Left lobe of liver (tissue), 2 donors: ENCODE measurements at regions not wholly inside any gene's neighbourhood (a gene's known extent, or its start where the extent isn't known, plus 50 kb on each side); places are given as distances from the start of the nearest gene placed in this dataset.

Experiments used
- ATAC-seq: fragments of 200-7000 bp; cut with Tn5 transposase; one replicate; pipeline ENCODE4 v1.9.1; 2020; ENCODE audit warnings: mild to moderate bottlenecking, moderate library complexity
- DNase-seq: peaks from one replicate; pipeline ENCODE4 v3.0.0-alpha.2; 2020; ENCODE audit warnings: low spot score
- donor health status: DM: no; HTN: no; CAD: no; lungs with moderate emphysema.
- donor health status: DM: no; HTN: yes; CAD: no.

DNA sequence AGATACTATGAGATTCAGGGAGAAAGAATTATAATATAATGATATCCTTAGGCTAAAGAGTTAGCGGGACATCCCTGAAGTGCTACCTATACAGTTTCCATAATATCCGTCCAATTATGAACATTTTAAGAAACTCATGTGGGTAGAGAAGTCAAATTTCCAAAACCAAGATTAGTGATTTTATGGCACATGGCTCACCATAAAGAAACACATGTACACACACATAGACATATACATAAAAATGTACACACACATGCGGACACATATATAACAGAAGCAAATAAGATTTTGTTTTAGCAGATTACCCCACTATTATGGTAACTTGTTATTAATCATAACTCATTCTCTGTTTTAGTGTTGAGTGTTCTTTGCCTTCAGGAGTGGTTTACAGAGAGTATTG lies 566.7 kb upstream of the NEGR1 start:
- ATAC-seq (no peak), DNase-seq (no peak)

DNA sequence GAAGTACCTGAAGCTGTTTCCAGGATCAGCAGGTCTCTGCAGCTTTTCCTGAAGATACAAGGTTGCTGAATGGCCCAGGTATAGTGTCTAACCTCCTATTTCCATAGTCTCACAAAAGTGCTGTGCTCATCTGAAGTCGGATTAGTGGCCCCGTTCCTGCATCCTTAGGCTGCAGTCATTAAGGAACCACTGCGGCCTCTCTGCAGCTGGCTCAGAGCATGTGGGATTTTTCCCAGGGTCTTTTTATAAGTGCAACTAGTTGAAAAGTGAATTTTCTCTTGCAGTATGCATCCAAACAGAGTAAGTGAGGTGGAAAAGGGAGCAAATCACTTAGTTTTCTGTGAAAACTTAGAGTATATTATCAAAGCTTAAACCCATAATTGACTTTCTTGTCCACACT lies 565.3 kb upstream of the NEGR1 start:
- no peak for DNase-seq
- no peak for ATAC-seq

DNA sequence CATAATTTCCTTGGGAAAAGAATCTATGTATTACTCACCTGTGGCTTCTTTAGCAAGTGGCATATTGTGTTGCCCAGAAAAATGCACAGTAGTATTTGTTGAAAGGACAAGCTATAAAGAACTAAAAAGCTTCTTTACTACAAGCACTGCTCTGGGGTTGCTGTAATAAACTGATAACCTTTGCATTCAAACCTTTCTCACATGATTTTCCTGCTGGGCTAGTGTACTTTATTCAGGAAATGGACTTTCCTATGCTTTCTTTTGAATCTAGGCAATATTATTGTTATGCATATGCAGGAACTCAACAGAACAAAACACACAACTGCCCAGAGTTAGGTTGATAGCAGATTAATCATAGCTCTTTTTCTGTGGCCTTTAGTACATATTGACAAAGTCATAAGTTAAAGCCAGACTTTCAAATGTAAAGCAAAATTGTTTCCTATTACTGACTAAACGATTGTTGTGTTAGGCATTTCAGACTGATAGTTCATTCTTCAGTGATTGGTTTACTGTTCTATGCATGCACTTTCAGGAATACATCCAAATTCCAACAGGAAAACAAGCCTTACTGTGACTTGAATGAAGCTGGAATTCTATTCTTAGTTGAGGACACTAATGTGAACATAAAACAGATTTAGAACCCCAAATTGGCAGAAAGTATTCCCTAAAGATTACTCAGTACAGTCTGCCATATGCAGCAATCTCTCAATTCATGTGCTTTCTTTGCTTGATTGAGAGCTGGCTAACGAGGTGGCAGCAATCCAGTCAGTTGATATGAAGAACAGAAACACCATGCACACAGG lies 564.3 kb upstream of the NEGR1 start:
- DNase-seq, result no peak
- ATAC-seq, result no peak

DNA sequence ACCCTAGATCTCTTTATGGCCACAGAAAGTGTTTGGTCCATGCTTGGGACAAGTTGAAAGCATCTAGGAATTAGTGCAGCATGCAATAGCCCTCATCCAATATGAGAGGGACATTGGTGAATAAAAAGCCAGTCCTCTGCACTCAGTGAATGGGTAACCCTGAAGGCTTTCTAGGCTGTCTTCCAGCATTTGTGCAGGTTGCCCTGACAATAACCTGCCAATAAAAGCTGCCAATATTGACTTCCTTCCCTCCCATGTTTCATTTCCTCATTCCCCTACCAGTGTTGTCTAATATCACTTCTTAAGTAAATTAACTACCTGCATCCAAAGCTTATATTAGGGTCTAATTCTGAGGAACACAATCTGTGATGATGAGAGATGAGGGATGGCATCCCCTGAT lies 563.6 kb upstream of the NEGR1 start:
- no peak for ATAC-seq
- DNase-seq, result no peak

DNA sequence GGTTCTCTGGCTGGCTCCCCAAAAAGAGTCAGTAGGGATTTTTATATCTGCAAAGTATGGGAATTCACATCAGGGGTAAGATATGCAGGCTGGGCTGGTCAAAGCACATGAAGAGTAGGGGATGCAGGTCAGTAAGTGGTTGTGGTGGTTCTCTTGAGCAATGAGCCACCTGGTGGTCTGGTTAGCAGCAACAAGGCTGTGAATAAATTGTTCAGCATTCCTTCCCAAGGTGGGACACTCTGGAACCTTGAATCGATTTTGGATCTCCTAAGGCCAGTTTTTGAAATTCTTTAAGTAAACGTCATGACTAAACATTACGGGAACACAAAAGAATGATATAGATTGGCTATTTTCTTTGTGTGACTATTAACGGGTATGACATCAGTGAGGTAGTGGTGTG lies 563.0 kb upstream of the NEGR1 start:
- DNase-seq (no peak), ATAC-seq (no peak)

DNA sequence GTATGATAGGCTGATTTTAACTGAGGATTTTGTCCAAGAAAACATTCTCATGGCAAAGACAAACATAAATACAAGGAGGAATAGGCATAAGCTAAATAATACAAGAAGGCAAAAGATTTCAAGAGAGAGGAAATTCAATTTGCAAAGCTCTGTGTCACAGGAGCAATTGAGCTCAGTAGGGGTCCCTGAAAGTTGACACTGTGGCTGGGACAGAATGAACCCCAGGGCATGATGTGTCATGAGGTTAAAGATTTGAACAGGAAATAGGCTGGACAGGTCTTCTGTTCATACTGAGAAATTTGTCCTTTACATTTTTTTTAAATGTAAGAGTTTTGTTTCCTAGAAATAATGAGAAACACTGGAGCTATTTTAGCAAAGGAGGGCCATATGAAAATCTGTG lies 555.4 kb upstream of the NEGR1 start:
- no peak for DNase-seq
- ATAC-seq, result no peak

DNA sequence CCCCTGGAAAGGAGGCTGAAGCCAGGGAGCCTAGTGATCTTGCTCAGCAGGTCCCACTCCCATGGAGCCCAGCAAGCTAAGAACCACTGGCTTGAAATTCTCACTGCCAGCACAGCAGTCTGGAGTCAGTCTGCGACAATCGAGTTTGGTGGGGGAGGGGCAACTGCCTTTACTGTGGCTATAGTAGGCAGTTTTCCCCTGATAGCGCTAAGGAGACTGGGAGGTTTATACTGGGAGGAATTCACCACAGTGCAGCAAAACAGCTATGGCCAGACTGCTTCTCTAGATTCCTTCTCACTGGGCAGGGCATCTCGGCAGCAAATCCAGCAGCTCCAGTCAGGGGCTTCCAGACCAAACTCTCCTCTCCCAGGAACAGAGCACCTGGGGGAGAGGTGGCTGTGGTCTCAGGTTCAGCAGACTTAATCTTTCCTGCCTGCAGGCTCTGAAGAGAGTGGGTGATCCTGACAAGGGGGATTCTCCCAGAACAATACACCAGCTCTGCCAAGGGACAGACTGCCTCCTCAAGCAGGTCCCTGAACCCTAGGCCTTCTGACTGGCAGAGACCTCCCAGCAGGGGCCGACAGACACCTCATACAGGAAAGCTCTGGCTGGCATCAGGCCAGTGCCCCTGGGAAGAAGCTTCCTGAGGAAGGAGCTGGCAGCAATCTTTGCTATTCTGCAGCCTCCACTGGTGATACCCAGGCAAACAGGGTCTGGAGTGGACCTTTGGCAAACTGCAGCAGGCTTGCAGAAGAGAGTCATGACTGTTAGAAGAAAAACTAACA lies 548.5 kb upstream of the NEGR1 start:
- ATAC-seq, result no peak
- no peak for DNase-seq

DNA sequence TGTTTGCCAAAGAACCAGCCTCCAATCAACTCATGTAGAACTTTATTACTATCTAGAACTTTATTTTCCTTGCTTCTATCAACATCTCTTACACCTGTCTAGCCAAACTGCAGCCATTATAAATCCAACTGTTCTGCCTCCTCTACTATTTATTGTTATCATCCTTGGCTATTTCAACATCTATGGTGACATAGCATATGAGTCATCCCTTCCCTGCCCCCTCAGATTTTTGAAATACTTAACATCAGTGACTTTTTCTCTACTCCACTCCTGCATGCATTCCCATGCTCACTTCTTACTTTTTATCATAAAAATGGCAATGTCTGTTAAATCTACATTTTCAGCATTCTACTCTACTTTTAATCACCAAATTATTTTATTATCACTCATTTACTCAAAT lies 544.9 kb upstream of the NEGR1 start:
- DNase-seq, result no peak
- ATAC-seq, result no peak

DNA sequence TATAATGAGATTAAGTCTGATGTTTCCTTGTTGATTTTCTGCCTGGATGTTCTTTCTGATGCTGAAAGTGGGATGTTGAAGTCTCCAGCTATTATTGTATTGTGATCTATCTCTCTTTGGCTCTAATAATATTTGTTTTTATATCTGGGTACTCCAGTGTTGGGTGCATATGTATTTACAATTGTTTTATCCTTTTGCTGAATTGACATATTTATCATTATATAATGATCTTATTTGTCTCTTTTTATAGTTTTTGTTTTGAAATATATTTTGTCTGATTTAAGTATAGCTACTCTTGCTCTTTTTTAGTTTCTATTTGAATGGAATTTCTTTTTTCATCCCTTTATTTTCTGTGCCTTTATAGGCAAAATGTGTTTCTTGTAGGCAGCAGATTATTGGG lies 522.2 kb upstream of the NEGR1 start:
- ATAC-seq (no peak), DNase-seq (no peak)

DNA sequence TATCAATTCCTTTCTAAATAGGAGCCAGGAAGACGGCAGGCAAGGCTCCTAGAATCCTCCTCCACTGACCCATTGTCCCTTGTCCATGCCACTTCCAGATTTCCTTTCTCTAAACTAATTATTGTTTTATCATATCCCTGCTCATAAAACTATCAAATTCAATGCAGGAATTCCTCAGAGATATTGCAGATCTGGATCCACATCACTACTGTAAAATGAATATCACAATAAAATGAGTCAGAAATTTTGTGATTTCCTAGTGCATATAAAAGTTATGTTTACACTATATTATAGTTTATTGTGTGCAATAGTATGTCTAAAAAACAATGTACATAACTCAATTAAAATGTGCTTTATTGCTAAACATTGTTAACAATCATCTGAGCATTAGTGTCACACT lies 498.7 kb upstream of the NEGR1 start:
- DNase-seq, result no peak
- no peak for ATAC-seq

DNA sequence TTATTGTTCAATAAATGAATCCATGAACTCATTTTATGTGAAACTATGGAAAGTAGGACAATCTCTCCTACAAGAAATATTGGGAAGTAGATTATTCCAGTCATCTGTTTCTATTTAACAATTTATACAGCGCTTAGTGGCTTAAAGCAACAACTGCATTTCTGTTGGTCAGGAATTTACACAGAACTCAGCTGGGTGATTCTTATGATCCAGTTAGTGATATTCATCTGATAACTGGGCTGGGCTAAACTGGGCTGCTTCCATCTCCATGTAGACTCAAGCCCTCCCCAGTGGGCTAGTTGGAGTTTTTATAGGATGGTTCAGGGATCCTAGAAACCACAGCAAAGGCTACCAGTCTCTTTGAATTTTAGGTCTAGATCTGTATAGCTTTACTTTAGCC lies 497.9 kb upstream of the NEGR1 start:
- no peak for ATAC-seq
- no peak for DNase-seq

DNA sequence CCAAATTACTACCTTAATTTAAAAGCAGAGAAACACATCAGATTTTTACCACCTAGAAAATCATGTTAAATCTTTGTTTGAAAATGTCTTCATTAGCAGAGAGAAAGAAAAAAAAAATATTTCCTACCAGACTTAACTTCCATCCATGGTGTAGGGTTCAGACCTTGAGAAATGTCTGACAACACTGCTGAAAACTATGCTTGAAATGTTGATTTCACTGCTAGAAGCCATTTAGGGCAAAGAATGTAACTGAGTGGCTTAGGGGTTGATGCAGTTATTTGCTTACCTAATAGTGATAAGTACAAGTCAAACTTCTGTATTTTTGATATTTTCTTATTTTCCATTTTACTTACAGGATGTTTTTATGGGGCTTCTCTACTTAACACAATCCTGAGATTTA lies 495.6 kb upstream of the NEGR1 start:
- ATAC-seq (no peak), DNase-seq (no peak)

DNA sequence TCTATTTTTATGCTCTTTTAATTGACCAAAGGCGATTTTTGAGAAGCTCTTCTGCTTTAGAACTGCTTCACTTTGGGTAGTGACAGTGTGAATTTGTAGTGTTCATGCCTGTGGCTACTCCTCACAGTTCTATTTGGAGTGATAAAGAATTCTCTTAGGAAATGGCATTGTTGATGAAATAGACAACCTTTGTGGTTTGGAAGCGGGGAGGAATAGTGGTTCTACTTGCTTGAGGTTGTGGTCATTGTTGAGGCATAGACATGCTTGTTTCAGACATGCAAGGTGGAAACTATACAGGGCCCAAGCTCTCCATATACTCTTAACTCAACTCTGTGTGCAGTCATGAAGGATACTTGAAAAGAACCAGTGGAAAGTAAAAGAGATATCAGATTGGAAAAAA lies 481.1 kb upstream of the NEGR1 start:
- DNase-seq, result no peak
- ATAC-seq, result no peak

DNA sequence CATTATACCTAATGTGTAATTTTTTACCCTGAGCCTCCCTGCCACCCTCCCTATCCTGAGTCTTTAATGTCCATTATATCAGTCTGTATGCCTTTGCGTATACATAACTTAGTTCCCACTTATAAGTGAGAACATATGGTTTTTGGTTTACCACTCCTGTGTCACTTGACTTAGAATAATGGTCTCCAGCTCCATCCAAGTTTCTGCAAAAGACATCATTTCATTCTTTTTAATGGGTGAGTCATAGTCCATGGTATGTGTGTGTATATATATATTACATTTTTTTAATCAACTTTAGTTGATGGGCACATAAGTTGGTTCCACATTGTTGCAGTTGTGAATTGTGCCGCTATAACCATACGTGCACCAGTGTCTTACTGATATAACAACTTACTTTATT lies 477.1 kb upstream of the NEGR1 start:
- no peak for ATAC-seq
- DNase-seq, result no peak

DNA sequence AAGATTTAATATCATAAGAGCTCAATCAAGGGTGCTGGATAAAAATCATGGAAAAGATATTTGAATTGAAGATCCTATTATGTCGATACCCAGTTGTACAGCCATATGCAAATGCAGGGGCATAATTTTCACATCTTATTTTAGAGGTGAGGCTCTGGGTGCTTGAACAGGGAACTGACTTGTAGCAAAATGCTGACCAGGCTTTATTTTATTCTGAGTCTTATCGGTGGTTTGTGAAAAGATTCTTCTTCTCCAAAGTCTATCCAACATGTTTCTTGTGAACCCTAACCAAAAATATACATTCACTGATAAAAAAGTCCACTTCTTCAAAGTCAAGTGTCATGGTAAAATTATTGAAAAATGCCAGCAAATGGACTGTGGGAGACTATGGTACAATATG lies 475.5 kb upstream of the NEGR1 start:
- DNase-seq (no peak), ATAC-seq (no peak)

DNA sequence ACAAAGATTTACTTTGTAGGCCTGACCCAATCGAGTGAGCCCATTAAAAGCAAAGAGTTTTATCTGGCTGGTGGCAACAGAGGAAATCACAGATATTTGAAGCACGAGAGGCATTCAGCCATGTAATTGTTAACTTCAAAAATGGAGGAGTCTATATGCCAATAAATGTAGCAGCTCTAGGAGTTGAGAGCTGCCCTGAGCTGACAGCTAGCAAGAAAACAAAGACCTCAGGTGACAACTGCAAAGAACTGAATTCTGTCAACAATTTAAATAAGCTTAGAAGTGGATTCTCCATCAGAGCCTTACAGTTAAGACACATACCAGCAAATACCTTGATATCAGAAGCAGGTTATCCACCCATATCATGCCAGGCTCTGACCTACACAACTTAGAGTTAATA lies 463.1 kb upstream of the NEGR1 start:
- ATAC-seq (no peak), DNase-seq (no peak)

DNA sequence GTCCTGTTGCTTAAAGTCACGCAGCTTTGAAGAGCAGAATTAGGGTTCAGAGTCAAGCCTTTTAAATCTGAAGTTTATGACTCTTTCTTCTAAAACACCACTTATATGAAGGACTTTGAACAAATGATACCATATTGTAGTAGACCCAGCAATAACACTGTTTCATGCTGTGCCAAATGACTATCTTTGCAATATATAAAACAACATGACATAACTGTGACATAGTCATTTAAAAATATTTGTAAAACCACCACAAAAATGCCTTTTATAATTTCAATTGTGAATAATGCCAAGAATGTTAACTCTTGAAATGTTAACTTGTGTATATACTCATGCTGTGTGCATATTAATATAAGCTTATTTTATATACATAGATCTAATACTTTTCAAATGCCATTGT lies 452.1 kb upstream of the NEGR1 start:
- ATAC-seq, result no peak
- no peak for DNase-seq

DNA sequence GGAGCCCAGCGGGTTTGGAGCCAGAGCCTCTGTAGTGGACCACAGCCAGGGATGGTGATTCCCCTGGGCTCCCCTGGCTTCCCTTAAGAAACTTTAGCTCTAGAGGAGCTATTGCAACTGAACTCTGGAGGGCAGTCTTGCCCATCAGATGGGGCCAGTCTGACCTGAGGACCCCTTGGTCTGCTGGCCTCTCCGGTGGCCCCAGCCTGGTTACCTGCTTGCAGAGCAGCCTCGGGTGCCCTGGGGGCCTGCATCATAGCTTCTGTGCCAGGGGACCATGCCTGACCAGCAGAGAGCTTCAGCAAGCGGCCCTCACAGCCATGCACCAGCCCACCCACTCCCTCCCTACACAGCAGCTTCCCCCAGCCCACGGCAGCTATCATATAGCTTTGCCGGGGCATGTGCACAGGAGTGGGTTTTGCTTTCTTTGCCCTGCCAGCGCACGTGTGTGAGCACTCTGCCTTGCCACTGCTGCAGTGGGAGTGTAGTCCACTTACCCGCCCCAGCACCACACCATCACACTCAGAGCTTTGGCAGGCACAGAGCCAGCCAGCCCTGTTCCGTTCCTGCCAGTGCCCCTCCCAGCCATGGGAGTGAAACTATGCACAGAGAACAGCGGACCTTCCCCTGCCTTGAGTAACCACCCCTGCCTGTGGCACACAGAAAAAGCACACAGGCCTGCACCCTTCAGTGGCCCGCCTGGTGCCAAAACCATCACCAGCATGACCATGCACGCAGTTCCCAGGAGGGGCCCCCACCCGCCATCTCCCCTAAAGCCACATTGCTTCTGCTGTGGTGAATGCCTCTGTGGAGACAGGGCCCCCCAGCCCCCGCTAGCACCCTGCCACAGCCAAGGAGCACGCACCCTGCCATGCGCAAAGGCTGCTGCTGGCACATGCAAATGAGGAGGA lies 442.9 kb upstream of the NEGR1 start:
- ATAC-seq, result no peak

DNA sequence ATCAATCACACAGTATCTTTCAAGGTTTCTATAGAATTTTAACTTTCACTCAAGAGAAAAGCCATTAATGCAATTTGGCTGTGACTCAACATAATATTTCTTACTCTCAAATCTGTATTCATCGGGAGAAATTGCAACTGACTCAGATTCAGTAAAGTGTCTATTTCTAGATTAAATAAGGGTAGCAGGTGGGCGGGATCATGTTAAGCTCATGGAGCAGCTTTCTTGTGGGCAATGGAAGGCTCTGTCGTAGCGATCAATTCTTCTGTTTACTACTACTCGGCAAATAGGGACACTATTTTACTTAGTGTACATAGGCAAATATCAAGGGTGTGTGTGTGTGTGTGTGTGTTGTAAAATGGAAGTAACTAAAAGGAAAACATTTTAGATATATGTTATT lies 423.6 kb upstream of the NEGR1 start:
- ATAC-seq (no peak), DNase-seq (no peak)

More for the DNA sequence above, 442.9 kb upstream of the NEGR1 start:
- DNase-seq, result no peak

DNA sequence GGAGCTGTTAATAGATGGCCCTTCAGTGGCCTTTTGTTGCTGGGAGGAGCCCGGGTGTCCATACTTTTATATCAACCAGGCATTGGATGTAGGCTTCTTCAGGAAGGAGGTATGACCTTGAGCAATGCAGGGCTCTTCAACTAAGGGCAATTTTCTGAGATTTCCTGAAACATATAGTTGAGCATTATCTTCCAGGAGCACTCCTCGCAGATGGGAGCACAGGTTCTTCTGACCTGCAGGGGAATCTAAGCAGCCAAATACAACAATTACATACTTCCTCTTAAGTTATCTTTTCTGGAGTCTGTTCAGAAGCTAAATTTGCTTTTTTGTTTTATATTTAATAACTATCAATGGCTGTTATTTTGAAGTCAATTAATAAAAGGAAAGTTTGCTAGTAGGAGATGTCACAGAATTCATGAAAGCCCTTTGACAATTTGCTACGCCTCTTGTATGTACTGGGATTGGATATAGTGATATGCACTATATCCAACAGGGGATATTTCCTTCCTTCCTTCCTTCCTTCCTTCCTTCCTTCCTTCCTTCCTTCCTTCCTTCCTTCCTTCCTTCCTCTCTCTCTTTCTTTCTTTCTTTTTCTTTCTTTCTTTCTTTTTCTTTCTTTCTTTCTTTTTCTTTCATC lies 422.6 kb upstream of the NEGR1 start:
- ATAC-seq (no peak), DNase-seq (no peak)

DNA sequence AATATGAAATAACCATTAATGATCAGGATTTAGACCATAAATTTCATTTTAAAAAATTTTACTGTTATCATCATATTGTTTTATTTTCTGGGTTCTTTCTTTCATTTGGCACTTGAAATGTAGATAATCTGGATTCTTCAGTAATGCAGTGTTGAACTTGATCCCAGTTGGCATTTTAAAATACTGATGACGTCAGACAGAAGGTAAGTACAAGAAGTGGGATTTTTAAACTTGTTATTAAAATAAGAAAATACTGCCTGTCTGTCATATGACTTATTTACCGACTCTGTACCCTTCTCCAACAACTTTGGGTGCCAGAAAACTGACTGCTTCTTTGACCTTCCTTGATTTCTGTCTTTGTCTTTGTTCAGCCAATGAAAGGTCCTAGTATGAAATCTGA lies 415.1 kb upstream of the NEGR1 start:
- DNase-seq (no peak), ATAC-seq (no peak)
